Cerebellar nuclear complex (tissue), 1 donor: ENCODE measurements at regions not wholly inside any gene's neighbourhood (a gene's known extent, or its start where the extent isn't known, plus 50 kb on each side); places are given as distances from the start of the nearest gene placed in this dataset.

ENCODE experiments used
- DNase-seq, 2 experiments: peaks; one replicate each; lab custom pipeline; 2025; lab: John Stamatoyannopoulos, UW

- no peak for DNase-seq
These were observed 528.2 kb downstream of the ZIC1 start for GRCh38 chr3:147937341-147937740.

- DNase-seq, result no peak
These were observed 528.7 kb downstream of the ZIC1 start for GRCh38 chr3:147937891-147938290.

- DNase-seq, result no peak
These were observed 530.3 kb downstream of the ZIC1 start for GRCh38 chr3:147939425-147939824.

GRCh38 chr3:147939839-147940238 lies 530.7 kb downstream of the ZIC1 start:
- peak in 1 of 2 experiments; percentile 19 for DNase-seq

- DNase-seq, result no peak
These were observed 531.4 kb downstream of the ZIC1 start for GRCh38 chr3:147940405-147941193.

- no peak for DNase-seq
These were observed 532.8 kb downstream of the ZIC1 start for GRCh38 chr3:147941969-147942368.

- DNase-seq, result no peak
These were observed 534.2 kb downstream of the ZIC1 start for GRCh38 chr3:147943265-147943945.

- no peak for DNase-seq
These were observed 536.9 kb downstream of the ZIC1 start for GRCh38 chr3:147945968-147946519.

GRCh38 chr3:147956615-147957014 lies 547.5 kb downstream of the ZIC1 start:
- DNase-seq, result no peak

- no peak for DNase-seq
These were observed 549.6 kb downstream of the ZIC1 start for GRCh38 chr3:147958754-147959153.

GRCh38 chr3:147960786-147961185 lies 551.6 kb downstream of the ZIC1 start:
- no peak for DNase-seq

GRCh38 chr3:147962408-147963164 lies 553.4 kb downstream of the ZIC1 start:
- DNase-seq, result no peak

GRCh38 chr3:147963711-147964110 lies 554.5 kb downstream of the ZIC1 start:
- no peak for DNase-seq

- no peak for DNase-seq
These were observed 566.0 kb downstream of the ZIC1 start for GRCh38 chr3:147975165-147975564.

- no peak for DNase-seq
These were observed 567.8 kb downstream of the ZIC1 start for GRCh38 chr3:147977001-147977400.

- no peak for DNase-seq
These were observed 578.4 kb downstream of the ZIC1 start for GRCh38 chr3:147987549-147987948.

GRCh38 chr3:147989344-147989743 lies 580.2 kb downstream of the ZIC1 start:
- DNase-seq, result no peak

GRCh38 chr3:148002705-148003205 lies 593.6 kb downstream of the ZIC1 start:
- no peak for DNase-seq

GRCh38 chr3:148004331-148004730 lies 595.2 kb downstream of the ZIC1 start:
- DNase-seq, result no peak

- DNase-seq, result no peak
These were observed 596.3 kb downstream of the ZIC1 start for GRCh38 chr3:148005456-148005855.

- no peak for DNase-seq
These were observed 597.3 kb downstream of the ZIC1 start for GRCh38 chr3:148006508-148006907.

GRCh38 chr3:148008591-148008990 lies 599.4 kb downstream of the ZIC1 start:
- DNase-seq, result no peak
